ENCODE measurements at regions not wholly inside any gene's neighbourhood (a gene's known extent, or its start where the extent isn't known, plus 50 kb on each side); places are given as distances from the start of the nearest gene placed in this dataset.
"Not testable (repeated sequence)": the region's sequence is repeated elsewhere in the genome, so short reads cannot be mapped to it uniquely, and the experiment has no call there.

DNA sequence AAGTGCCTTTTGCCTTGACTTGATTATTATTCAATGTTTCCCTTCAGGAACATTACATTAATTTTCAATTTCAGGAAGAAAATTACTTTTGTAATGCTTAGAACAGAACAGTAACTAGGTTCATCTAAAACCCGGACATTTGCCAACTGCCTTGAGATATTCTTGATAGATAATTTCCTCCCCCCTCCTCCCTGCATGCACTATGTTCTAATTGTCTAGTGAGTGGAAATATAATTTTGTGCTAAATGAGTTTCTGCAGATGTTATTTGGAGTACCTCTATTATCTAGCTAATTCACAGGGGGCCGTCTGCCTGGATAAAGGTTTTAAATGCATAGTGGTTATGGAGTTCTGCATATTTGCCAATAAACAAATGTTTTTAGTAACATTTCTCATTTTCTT lies 200.3 kb upstream of the SLC39A10 start:
- no peak for DNase-seq

GRCh38 chr2:195451160-195451559 lies 205.9 kb upstream of the SLC39A10 start:
- DNase-seq = peak; percentile 4 to 12

DNA sequence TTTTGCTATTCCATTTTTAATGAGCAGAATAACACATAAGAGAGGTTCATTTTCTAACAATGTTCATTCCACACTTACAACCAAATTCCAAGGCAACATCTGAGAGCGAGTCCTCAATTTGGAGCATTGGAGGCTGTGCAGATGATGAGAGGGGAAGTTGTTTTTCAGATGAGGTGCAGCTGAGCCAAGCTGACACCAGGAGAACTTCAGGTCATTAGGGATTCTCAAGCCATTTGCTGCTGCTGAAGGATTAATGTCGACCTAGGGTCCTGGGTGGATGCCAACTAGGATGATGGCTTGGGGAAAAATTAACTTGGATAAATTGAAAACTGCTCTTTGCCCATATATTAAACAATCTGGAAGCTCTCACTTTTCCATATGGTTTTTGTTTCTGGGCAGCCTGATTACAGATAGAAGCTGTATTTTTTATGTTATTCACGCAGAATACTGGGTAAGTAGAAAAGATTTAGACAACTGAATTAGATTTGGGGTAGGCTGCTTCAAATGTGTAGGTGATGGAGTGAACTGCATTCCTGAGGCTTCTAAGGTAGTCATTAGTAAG lies 206.4 kb upstream of the SLC39A10 start:
- no peak for DNase-seq

DNA sequence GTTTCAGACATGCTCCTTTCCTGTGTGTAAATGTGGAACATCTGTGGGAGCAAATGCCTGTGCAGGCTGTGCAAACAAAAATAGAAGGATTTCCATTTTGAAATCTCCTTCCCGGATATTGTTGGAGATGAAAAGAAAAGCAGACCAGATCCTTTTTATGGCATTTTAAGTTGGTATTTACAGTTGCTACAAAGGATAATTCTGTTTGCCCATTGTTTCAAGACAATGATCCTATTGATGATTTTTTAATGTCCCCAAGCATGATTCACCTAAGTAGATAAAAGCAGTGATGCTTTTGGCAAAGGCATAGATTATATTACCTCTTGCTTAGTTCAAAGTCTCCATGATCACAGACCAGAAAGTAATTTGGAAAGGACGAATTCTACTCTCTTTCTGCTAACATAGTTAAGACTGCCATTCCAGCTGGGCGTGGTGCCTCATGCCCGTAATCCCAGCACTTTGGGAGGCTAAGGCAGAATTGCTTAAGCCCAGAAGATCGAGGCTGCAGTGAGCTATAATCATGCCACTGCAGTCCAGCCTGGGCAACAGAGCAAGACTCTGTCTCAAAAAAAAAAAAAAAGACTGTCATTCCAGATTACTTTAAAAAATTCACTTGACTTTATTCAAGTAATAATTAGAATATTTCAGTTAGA lies 209.6 kb upstream of the SLC39A10 start:
- DNase-seq = no peak

DNA sequence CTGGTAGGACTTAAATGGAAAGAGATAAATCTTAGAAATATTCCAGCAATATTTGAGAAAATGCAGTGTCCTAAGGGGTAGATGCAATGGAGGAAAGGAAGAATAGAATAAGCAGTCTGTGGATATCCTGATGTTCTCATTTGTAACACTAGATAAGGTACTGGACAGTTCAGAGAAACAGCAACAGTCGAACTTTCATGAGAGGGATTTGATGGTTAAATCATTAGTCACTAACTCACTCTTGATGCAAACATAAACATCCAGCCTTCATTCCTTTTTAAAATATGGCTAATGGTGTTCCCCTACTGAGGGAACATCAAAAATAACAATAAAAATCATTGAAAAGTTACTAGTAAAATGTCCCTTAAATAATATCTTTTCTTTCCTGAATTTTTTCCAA lies 211.4 kb upstream of the SLC39A10 start:
- no peak for DNase-seq

DNA sequence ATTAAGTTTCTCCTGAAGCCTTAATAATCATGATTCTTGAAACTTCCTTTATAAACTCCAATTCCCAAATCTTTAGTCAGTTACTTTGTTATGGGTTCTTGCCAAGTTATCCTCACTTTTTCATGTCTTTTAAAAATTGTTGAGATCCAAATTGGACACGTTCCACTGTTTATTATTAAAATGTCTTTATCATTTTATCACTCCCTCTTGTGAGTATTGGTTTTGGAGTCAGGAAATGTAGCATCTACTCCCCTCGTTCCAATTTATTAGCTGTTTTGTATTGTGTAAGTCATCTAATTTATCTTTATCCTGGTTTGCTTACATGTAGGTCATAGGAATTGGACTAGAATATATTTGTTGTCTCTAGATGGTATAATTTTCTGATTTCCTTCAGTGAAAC lies 213.1 kb upstream of the SLC39A10 start:
- no peak for DNase-seq

DNA sequence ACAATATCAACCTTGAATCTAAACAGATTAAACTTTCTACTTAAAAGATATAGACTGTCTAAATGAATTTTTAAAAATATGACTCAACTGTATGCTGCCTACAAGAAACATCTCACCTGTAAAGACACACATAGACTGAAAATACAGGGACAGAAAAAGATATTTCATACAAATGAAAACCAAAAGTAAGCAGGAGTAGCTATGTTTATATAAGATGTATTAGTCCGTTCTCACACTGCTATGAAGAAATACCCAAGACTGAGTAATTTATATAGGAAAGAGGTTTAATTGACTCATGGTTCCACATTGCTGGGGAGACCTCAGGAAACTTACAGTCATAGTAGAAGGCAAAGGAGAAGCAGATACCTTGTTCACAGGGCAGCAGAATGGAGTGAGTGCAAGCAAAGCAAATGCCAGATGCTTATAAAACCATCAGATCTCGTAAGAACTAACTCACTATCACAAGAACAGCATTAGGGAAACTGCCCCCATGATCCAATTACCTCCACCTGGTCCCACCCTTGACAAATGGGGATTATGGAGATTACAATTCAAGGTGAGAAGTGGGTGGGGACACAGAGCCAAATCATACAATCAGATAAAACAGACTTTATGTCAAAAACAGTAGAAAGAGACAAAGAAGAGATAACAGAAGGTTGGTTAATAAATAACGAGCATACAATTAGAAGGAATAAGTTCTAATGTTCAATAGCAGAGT lies 214.4 kb upstream of the SLC39A10 start:
- DNase-seq = no peak

GRCh38 chr2:195438692-195439091 lies 218.3 kb upstream of the SLC39A10 start:
- DNase-seq = no peak

- DNase-seq = no peak
Measured at GRCh38 chr2:195437521-195437920, 219.5 kb upstream of the SLC39A10 start.

- no peak for DNase-seq
Measured at GRCh38 chr2:195434346-195434745, 222.7 kb upstream of the SLC39A10 start.

DNA sequence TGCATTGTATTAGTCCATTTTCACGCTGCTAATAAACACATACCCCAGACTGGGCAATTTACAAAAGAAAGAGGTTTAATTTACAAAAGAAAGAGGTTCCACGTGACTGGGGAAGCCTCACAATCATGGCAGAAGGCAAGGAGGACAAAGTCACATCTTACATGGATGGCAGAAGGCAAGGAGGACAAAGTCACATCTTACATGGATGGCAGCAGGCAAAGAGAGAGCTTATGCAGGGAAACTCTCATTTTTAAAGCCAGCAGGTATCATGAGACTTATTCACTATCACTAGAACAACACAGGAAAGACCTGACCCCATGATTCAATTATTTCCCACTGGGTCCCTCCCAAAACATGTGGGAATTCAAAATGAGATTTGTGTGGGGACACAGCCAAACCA lies 223.3 kb upstream of the SLC39A10 start:
- DNase-seq = not testable (repeated sequence)

DNA sequence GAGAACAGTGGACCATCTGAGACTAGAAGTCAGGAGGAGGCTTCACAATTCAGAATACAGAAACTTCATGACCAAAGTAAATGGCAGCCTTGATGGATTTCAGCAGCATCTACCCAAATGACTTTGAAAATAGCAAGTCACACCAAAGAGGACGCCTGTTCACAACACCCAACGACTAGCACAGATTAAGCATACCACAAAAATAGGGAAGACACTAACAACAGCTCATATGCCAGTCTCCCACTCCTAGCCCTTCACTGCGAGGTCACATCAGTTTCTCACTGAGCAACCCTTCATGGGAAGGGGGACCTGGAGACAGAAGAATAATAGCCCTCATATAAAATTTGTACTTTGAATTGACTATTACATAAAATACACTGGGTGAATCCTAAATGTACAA lies 228.4 kb upstream of the SLC39A10 start:
- DNase-seq = no peak

- DNase-seq = no peak
Measured at GRCh38 chr2:195425328-195425727, 231.7 kb upstream of the SLC39A10 start.

DNA sequence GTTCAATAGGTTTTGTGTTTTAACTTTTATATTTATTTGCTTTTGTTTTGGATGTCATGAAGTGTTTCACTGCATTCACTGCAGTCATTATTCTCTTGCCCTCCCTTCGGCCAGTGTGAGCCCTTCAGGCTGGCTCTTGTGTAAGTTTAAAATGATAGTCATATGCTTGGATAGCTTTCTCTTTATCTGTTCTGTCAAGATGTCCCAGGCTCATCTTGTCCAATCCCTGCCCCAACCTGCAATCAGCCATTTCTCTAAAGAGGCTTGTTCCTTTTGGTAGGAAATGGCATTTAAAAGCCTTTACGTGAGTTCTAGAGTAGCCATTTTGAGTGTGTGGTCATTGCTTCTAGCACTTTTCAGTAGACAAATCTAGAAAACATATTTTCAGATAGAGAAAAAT lies 238.0 kb upstream of the SLC39A10 start:
- DNase-seq = no peak

DNA sequence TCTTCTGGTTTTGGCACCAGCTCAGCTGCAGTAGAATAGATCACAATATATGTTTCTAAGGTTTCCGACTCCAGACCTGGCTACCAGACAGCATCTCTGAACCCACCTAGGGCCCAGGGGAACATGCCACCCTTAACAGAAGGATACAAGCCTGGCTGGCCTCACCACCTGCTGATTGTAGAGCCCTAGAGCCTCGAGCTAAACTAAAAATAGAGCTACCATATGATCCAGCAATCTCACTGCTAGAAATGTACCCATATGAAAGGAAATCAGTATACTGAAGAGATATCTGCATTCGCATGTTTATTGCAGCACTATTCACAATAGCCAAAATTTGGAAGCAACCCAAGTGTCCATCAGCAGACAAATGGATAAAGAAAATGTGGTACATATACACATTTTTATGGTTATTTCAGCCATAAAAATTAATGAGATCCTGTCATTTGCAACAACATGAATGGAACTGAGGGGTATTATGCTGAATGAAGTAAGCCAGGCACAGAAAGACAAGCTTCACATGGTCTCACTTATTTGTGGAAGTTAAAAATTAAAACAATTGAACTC lies 242.4 kb upstream of the SLC39A10 start:
- no peak for DNase-seq

GRCh38 chr2:195413944-195414343 lies 243.1 kb upstream of the SLC39A10 start:
- DNase-seq = no peak

GRCh38 chr2:195413422-195413821 lies 243.6 kb upstream of the SLC39A10 start:
- no peak for DNase-seq

- DNase-seq = no peak
Measured at GRCh38 chr2:195411219-195411687, 245.8 kb upstream of the SLC39A10 start.

- peak in 1 of 2 donors; percentile 34 for DNase-seq
Measured at GRCh38 chr2:195410074-195410671, 246.9 kb upstream of the SLC39A10 start.

- no peak for DNase-seq
Measured at GRCh38 chr2:195408811-195409210, 248.2 kb upstream of the SLC39A10 start.

- DNase-seq = no peak
Measured at GRCh38 chr2:195408196-195408595, 248.8 kb upstream of the SLC39A10 start.

- DNase-seq = peak in 1 of 2 donors; percentile 5
Measured at GRCh38 chr2:195407783-195408182, 249.2 kb upstream of the SLC39A10 start.

GRCh38 chr2:195406886-195407603 lies 250.0 kb upstream of the SLC39A10 start:
- DNase-seq = no peak
